Mammary epithelial cell (primary cell): ENCODE measurements at regions not wholly inside any gene's neighbourhood (a gene's known extent, or its start where the extent isn't known, plus 50 kb on each side); places are given as distances from the start of the nearest gene placed in this dataset.

Source experiments
- EZH2 ChIP-seq: IDR thresholded peaks from 2 replicates; pipeline ENCODE4 v1.6.1; 2012; ENCODE audit warnings: low read length, inconsistent platforms, borderline replicate concordance
- TF ChIP-seq, protein P1 (sequence below), 2 donors: IDR thresholded peaks in 1 of 2; conservative IDR thresholded peaks in 1 of 2; 2 replicates each; pipeline ENCODE4 v1.5.1; 2011 to 2012; ENCODE audit warnings: inconsistent platforms in 2 of 2, low read length in 2 of 2, mild to moderate bottlenecking in 2 of 2, control low read depth in 1 of 2, low read depth in 1 of 2; ENCODE audit not compliant: insufficient read depth in 1 of 2; ENCODE audit errors: extremely low read depth in 1 of 2

DNA sequence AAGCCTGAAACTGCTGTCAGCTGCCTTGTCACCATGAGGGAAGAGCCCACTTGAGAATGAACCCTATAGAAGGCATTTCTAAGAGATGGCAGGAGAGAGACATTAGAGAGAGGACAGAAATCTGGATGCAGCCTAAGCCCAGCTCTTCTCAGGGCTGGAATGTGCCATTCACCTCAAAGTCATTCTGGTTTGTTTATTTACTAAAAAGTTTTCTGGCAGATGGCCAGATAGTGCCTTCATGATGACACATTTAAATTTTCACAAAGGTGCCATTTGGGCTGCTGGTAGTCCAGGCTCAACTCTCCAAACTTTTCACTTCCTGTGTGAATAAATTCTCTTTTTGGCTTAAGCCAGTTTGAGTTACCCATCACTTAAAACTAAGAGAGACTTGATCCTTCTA is 144.6 kb upstream of the ZNF366 start:
- TF ChIP-seq, protein P1, sequence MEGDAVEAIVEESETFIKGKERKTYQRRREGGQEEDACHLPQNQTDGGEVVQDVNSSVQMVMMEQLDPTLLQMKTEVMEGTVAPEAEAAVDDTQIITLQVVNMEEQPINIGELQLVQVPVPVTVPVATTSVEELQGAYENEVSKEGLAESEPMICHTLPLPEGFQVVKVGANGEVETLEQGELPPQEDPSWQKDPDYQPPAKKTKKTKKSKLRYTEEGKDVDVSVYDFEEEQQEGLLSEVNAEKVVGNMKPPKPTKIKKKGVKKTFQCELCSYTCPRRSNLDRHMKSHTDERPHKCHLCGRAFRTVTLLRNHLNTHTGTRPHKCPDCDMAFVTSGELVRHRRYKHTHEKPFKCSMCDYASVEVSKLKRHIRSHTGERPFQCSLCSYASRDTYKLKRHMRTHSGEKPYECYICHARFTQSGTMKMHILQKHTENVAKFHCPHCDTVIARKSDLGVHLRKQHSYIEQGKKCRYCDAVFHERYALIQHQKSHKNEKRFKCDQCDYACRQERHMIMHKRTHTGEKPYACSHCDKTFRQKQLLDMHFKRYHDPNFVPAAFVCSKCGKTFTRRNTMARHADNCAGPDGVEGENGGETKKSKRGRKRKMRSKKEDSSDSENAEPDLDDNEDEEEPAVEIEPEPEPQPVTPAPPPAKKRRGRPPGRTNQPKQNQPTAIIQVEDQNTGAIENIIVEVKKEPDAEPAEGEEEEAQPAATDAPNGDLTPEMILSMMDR (conservative IDR thresholded peaks at IDR 0.05 in 1 of 2, IDR thresholded peaks at IDR 0.05 in 1 of 2; ENCODE audit: extremely low read depth in 1 of 2, insufficient read depth in 1 of 2, low read depth in 1 of 2, low read length in 2 of 2) = no peak
- TF ChIP-seq EZH2 = no peak
